Urinary bladder (tissue), 3 donors: ENCODE measurements at regions not wholly inside any gene's neighbourhood (a gene's known extent, or its start where the extent isn't known, plus 50 kb on each side); places are given as distances from the start of the nearest gene placed in this dataset.
"Not testable (repeated sequence)": the region's sequence is repeated elsewhere in the genome, so short reads cannot be mapped to it uniquely, and the experiment has no call there.

Experiments
- DNase-seq: peaks from one replicate; pipeline ENCODE4 v3.0.0-alpha.2; 2015; ENCODE audit errors: extremely low spot score
- H3K27ac ChIP-seq: one replicate; pipeline ENCODE4 v1.5.1; 2013; ENCODE audit warnings: low read depth, mild to moderate bottlenecking, moderate library complexity
- H3K36me3 ChIP-seq: one replicate; pipeline ENCODE4 v1.6.1; 2013; ENCODE audit warnings: mild to moderate bottlenecking, moderate library complexity; ENCODE audit not compliant: insufficient read depth
- H3K4me1 ChIP-seq: one replicate; pipeline ENCODE4 v1.6.1; 2013; ENCODE audit warnings: mild to moderate bottlenecking, moderate library complexity; ENCODE audit not compliant: insufficient read depth
- H3K4me3 ChIP-seq: one replicate; pipeline ENCODE4 v1.5.1; 2013; ENCODE audit warnings: low read depth, low read length
- WGBS: extraction: QIAGEN DNeasy Blood & Tissue Kit; methylation state at CpG from one replicate; pipeline ENCODE4 v1.1.7; 2013; 5-methylcytosine and 5-hydroxymethylcytosine counted together
- donor health status: healthy with polysubstance abuse.
- donor health status: healthy.

GRCh38 chr1:56092684-56093570, 486.4 kb downstream of the PLPP3 start:
- Histone ChIP-seq H3K4me1 (no peaks in the 10 kb centered on the region), H3K4me3 (no peak overlapping the region), H3K27ac (no peak overlapping the region), H3K36me3 (no peaks in the 10 kb centered on the region)
- DNase-seq: no peak
- whole genome bisulfite sequencing: 92% methylated on average over 2 of the region's 2 CpGs

GRCh38 chr1:56089826-56090225, 489.5 kb downstream of the PLPP3 start:
- H3K36me3 ChIP-seq, H3K27ac ChIP-seq, H3K4me1 ChIP-seq, H3K4me3 ChIP-seq, DNase-seq: not testable (repeated sequence)
- 88% methylated on average over 17 of the region's 17 CpGs for WGBS

DNA sequence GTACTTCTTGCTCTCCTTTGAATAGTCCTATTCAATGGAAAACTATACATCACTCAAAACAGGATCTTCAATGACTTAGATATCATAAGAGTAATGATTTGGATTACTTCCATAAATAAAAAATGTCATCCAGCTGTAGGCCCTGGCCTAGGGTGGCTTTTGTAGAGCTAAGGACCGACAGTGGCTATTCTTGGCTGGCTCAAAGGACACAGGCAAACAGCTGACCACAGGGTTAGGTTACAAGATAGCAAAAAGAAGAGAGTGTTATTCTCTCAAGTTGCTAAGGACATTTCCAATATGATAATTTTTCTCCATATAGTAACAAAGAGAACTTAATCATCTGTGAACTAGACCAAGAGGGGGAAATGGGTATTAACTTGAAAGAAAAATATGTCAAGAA, 495.1 kb downstream of the PLPP3 start:
- Histone ChIP-seq H3K4me1 (no peaks in the 10 kb centered on the region), H3K27ac (no peak overlapping the region), H3K36me3 (no peaks in the 10 kb centered on the region), H3K4me3 (no peak overlapping the region)
- WGBS: 80% methylated on average over 1 of the region's 1 CpG
- DNase-seq: no peak

GRCh38 chr1:56081736-56082135, 497.6 kb downstream of the PLPP3 start:
- WGBS: 62% methylated on average over 2 of the region's 2 CpGs
- no peaks in the 10 kb centered on the region for H3K4me1 ChIP-seq
- DNase-seq: no peak
- no peak overlapping the region for H3K27ac ChIP-seq
- no peak overlapping the region for H3K4me3 ChIP-seq
- H3K36me3 ChIP-seq: no peaks in the 10 kb centered on the region

GRCh38 chr1:56081173-56081572, 498.2 kb downstream of the PLPP3 start:
- Histone ChIP-seq H3K4me3 (no peak overlapping the region), H3K4me1 (no peaks in the 10 kb centered on the region), H3K36me3 (no peaks in the 10 kb centered on the region), H3K27ac (no peak overlapping the region)
- 53% methylated on average over 5 of the region's 5 CpGs for WGBS
- DNase-seq: no peak

DNA sequence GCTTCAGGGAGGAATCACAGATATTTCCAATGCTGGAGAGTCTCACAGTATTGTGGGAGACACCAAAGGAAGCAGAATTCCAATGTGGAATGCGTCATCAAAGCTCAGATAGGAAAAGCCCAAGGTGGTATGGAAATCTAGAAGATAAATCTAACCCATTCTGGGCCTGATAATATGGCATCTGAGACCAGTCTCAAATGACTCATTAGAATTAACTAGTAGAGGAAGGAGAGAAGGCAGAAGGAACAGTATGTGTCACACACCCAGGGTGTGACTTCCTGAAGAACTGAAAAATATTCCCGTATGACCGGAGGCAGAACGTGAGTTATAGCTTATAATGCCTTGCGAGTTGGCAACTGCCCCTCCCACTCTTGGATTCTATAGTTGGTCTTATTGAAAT, 499.2 kb downstream of the PLPP3 start:
- no peak overlapping the region for H3K27ac ChIP-seq

GRCh38 chr1:56079391-56079790, 500.0 kb downstream of the PLPP3 start:
- DNase-seq: no peak
- WGBS: 87% methylated on average over 2 of the region's 2 CpGs

More for the DNA sequence above, 499.2 kb downstream of the PLPP3 start:
- 94% methylated on average over 5 of the region's 5 CpGs for WGBS
- Histone ChIP-seq H3K4me1 (no peaks in the 10 kb centered on the region), H3K4me3 (no peak overlapping the region), H3K36me3 (no peaks in the 10 kb centered on the region)
- no peak for DNase-seq

DNA sequence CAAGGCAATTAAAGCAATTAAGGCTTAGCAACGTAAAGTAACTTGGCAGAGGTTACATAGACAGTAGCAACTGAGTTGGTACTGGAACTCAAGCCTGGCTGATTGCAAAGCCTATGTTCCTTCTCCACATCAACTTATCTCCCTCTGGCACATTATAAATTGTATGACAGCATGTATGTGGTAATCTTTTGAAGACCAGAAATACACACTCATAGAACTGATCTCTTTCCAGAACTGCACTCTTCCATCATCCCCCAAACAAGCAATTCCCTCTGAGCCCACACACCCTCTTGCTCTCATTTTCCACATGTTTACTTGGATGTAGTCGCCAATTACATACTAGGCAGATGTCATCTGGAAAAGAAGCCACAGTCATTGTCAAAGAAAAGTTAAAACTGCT, 502.2 kb downstream of the PLPP3 start:
- Histone ChIP-seq H3K4me1 (no peaks in the 10 kb centered on the region), H3K4me3 (no peak overlapping the region), H3K27ac (no peak overlapping the region), H3K36me3 (no peaks in the 10 kb centered on the region)
- 61% methylated on average over 2 of the region's 2 CpGs for WGBS
- no peak for DNase-seq

More at GRCh38 chr1:56079391-56079790, 500.0 kb downstream of the PLPP3 start:
- Histone ChIP-seq H3K36me3 (no peaks in the 10 kb centered on the region), H3K4me3 (no peak overlapping the region), H3K27ac (no peak overlapping the region), H3K4me1 (no peaks in the 10 kb centered on the region)

GRCh38 chr1:56074007-56074651, 505.2 kb downstream of the PLPP3 start:
- no peaks in the 10 kb centered on the region for H3K4me1 ChIP-seq

DNA sequence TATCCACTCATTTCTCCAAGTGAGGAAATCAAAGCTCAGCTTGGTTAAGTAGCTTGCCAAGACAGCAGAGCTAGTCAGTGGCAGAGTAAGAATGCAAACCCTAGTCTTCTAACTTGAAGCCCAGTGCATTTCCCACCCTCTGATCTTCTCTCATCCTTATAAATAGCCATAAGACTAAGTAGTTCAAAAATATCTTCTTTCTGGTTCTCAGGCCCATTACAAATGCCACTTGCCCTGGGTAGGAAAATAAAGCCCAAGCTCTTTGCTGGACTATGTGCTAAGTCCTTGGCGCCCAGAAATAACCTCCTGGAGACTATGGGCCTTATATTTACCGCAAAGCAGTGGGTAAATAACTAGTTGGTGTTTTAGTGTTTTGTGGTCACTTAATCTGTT, 505.8 kb downstream of the PLPP3 start:
- 56% methylated on average over 2 of the region's 2 CpGs for WGBS
- no peaks in the 10 kb centered on the region for H3K4me1 ChIP-seq
- H3K36me3 ChIP-seq: no peaks in the 10 kb centered on the region
- no peak overlapping the region for H3K27ac ChIP-seq
- H3K4me3 ChIP-seq: no peak overlapping the region
- no peak for DNase-seq

More at GRCh38 chr1:56074007-56074651, 505.2 kb downstream of the PLPP3 start:
- Histone ChIP-seq H3K27ac (no peak overlapping the region), H3K4me3 (no peak overlapping the region), H3K36me3 (no peaks in the 10 kb centered on the region)
- 22% methylated on average over 6 of the region's 6 CpGs for WGBS
- DNase-seq: peak; percentile 46

DNA sequence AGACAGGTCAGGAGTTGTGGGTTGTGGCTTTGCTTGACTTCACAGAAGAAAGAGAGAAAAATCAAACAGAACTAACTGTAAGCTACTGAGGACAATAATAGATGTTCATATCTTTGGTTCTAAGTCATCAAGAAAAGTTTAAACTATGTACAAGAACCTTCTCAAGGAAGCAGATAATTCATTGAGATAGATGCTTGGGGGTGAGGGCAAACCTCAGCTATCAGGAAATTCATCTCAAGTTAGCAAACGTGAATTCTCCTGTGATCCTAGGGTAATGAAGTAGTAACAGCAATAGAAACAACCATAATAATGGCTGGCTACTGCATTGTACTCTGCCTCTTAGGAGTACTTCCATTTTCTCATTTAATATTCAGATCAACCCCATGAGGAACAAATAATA, 506.2 kb downstream of the PLPP3 start:
- no peak for DNase-seq
- Histone ChIP-seq H3K27ac (no peak overlapping the region), H3K4me3 (no peak overlapping the region), H3K4me1 (no peaks in the 10 kb centered on the region), H3K36me3 (no peaks in the 10 kb centered on the region)
- WGBS: 52% methylated on average over 1 of the region's 1 CpG

DNA sequence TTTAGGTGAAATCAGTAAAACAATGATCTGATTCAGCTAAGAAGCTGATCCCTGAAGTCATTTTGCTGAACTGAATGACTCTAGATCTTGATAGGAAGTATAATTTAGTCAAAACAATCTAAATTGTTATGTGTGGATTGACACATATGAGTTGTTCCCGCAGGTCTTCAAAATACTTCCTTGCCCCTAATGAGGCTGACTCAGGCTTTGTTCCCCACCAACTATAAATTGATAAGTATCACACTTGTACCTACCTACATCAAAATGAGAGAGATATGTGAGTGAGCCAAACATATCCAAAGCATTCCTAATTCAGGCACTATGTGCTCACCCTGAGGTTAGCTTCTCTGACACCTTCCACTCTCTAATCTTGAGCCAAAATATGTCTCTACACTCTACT, 507.1 kb downstream of the PLPP3 start:
- DNase-seq: no peak
- Histone ChIP-seq H3K4me1 (no peaks in the 10 kb centered on the region), H3K4me3 (no peak overlapping the region), H3K36me3 (no peaks in the 10 kb centered on the region), H3K27ac (peak overlapping the region; percentile 34)
- 93% methylated on average over 1 of the region's 1 CpG for WGBS

GRCh38 chr1:56071351-56071750, 508.0 kb downstream of the PLPP3 start:
- DNase-seq: no peak
- WGBS: 98% methylated on average over 3 of the region's 3 CpGs
- no peak overlapping the region for H3K4me3 ChIP-seq
- no peak overlapping the region for H3K27ac ChIP-seq
- no peaks in the 10 kb centered on the region for H3K36me3 ChIP-seq
- H3K4me1 ChIP-seq: no peaks in the 10 kb centered on the region

DNA sequence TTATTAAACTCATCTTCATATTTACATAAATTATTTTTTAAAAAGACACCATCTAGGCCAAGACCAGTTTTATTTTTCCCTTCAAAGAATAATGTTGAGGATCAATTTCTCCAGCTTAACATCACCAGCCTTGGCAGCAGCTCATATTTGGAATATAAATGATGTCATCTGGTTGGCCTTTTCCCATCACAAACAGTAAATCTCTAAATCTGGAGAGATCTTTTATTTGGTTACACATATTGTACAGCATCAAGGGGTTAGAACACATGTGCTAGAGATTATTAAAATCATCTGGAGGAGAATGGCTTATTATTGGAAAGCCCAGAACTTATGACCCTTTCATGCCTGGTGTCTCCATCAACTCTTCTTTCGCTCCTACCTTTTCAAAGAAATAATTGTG, 508.8 kb downstream of the PLPP3 start:
- Histone ChIP-seq H3K4me3 (no peak overlapping the region), H3K27ac (no peak overlapping the region), H3K36me3 (no peaks in the 10 kb centered on the region), H3K4me1 (no peaks in the 10 kb centered on the region)
- DNase-seq: peak; percentile 48
- 89% methylated on average over 1 of the region's 1 CpG for WGBS
